ENCODE measurements at regions not wholly inside any gene's neighbourhood (a gene's known extent, or its start where the extent isn't known, plus 50 kb on each side); places are given as distances from the start of the nearest gene placed in this dataset.

- TF ChIP-seq EZH2 (IDR thresholded peaks at IDR 0.05; ENCODE audit: insufficient read depth, poor library complexity, severe bottlenecking) (no peak), EZH2phosphoT487 (IDR thresholded peaks at IDR 0.05; ENCODE audit: insufficient read depth, low read depth) (no peak)
These were observed 939.4 kb downstream of the BRINP3 start for GRCh38 chr1:189538271-189538670.
